Kidney (tissue), 13 donors: ENCODE measurements at regions not wholly inside any gene's neighbourhood (a gene's known extent, or its start where the extent isn't known, plus 50 kb on each side); places are given as distances from the start of the nearest gene placed in this dataset.

Experiments
- DNase-seq, 5 donors: peaks; one replicate each; pipeline ENCODE4 v3.0.0-alpha.2; 2013 to 2020
- FAIRE-seq: peaks from 2 replicates; lab custom pipeline; 2012; peaks lifted over from hg19 to GRCh38; lab: Jason Lieb, UNC
- H3K27ac ChIP-seq, 2 donors: one replicate each; pipeline ENCODE4 v1.7.0; 2013; ENCODE audit warnings: low read depth in 2 of 2, low read length in 2 of 2, inconsistent platforms in 1 of 2
- H3K27me3 ChIP-seq: one replicate; pipeline ENCODE4 v1.7.1; 2013; ENCODE audit warnings: low read length, inconsistent platforms; ENCODE audit not compliant: control insufficient read depth, insufficient read depth
- H3K36me3 ChIP-seq, 3 donors: one replicate each; pipeline versions ENCODE4 v1.7.0 to v1.7.1; 2013; ENCODE audit warnings: low read length in 3 of 3, control low read depth in 1 of 3, inconsistent platforms in 1 of 3; ENCODE audit not compliant: insufficient read depth in 3 of 3, control insufficient read depth in 2 of 3
- H3K4me1 ChIP-seq, 3 donors: one replicate each; pipeline versions ENCODE4 v1.7.0 to v1.7.1; 2013; ENCODE audit warnings: low read length in 3 of 3, inconsistent platforms in 1 of 3, low read depth in 1 of 3; ENCODE audit not compliant: control insufficient read depth in 2 of 3, insufficient read depth in 2 of 3
- H3K4me3 ChIP-seq, 3 donors: one replicate each; pipeline versions ENCODE4 v1.7.0 to v1.8.1; 2013; ENCODE audit warnings: low read length in 3 of 3, control low read depth in 1 of 3, inconsistent platforms in 1 of 3
- H3K9ac ChIP-seq, 3 donors: one replicate each; pipeline versions ENCODE4 v1.7.0 to v1.7.1; 2013; ENCODE audit warnings: low read length in 3 of 3, control low read depth in 1 of 3, inconsistent platforms in 1 of 3
- H3K9me3 ChIP-seq, 3 donors: one replicate each; pipeline versions ENCODE4 v1.7.0 to v1.7.1; 2013; ENCODE audit warnings: low read length in 3 of 3, control low read depth in 1 of 3, inconsistent platforms in 1 of 3; ENCODE audit not compliant: control insufficient read depth in 2 of 3, insufficient read depth in 1 of 3
- CTCF ChIP-seq: IDR thresholded peaks from 3 replicates; pipeline ENCODE4 v1.5.1; 2012; ENCODE audit warnings: mild to moderate bottlenecking, moderate library complexity, borderline replicate concordance; ENCODE audit not compliant: insufficient read depth; ENCODE audit errors: extremely low read depth
- intact Hi-C: fragments of 100-400 bp; cut with DNase I; formaldehyde crosslinking; loops from one replicate; pipeline ENCODE4 v1.11.1; 2022
- donor health status: control.
- donor health status: control.
- donor health status: control.
- donor health status: control.
- donor health status: control.
- donor health status: DM: yes; HTN: yes; CAD: no.
- donor health status: Normal renal cell carcinoma (clear cell type).

- no peak for DNase-seq
- no peak overlapping the region for H3K4me3 ChIP-seq
- no peak for FAIRE-seq
- no peaks in the 10 kb centered on the region for H3K27me3 ChIP-seq
- H3K4me1 ChIP-seq = no peaks in the 10 kb centered on the region
- no peak overlapping the region for H3K9ac ChIP-seq
- intact Hi-C loops = no loop called here
- no peak for TF ChIP-seq CTCF
- no peaks in the 10 kb centered on the region for H3K9me3 ChIP-seq
- no peak overlapping the region for H3K27ac ChIP-seq
- no peaks in the 10 kb centered on the region for H3K36me3 ChIP-seq
Observed at GRCh38 chr5:145280806-145281205, 554.3 kb downstream of the PRELID2 start.

GRCh38 chr5:145280214-145280613 lies 554.9 kb downstream of the PRELID2 start:
- Histone ChIP-seq H3K27me3 (no peaks in the 10 kb centered on the region), H3K27ac (no peak overlapping the region), H3K4me3 (no peak overlapping the region), H3K9ac (no peak overlapping the region), H3K9me3 (no peaks in the 10 kb centered on the region), H3K36me3 (no peaks in the 10 kb centered on the region), H3K4me1 (no peaks in the 10 kb centered on the region)
- TF ChIP-seq CTCF = no peak
- no peak for DNase-seq
- no peak for FAIRE-seq
- intact Hi-C loops = no loop called here

GRCh38 chr5:145260670-145261069 lies 574.5 kb downstream of the PRELID2 start:
- H3K27ac ChIP-seq = no peak overlapping the region
- H3K4me1 ChIP-seq = no peaks in the 10 kb centered on the region
- FAIRE-seq = no peak

More at GRCh38 chr5:145260670-145261069, 574.5 kb downstream of the PRELID2 start:
- TF ChIP-seq CTCF = no peak
- Histone ChIP-seq H3K9me3 (no peaks in the 10 kb centered on the region), H3K9ac (no peak overlapping the region), H3K36me3 (no peaks in the 10 kb centered on the region), H3K4me3 (no peak overlapping the region), H3K27me3 (no peaks in the 10 kb centered on the region)
- intact Hi-C loops = no loop called here
- no peak for DNase-seq
